GM12878 (cell line): ENCODE measurements at regions not wholly inside any gene's neighbourhood (a gene's known extent, or its start where the extent isn't known, plus 50 kb on each side); places are given as distances from the start of the nearest gene placed in this dataset.

Source experiments
- ATAC-seq: fragments of 200-7000 bp; cut with Tn5 transposase; 3 replicates; pipeline ENCODE4 v1.9.1; 2020; ENCODE audit warnings: mild to moderate bottlenecking, moderate library complexity
- BruUV-seq: library from RNA; stranded (reverse); fragments of 400-500 nt; replicated peaks from 2 replicates; lab custom pipeline; 2021; lab: Mats Ljungman, UMichigan
- CTCF ChIA-PET: fragments of 300-600 bp; sonication (Branson Sonifier 250); formaldehyde crosslinking; extraction: SDS; loops from one replicate; lab custom pipeline; 2021; ENCODE audit warnings: inconsistent platforms; lab: Yijun Ruan, JAX
- POLR2A ChIA-PET: fragments of 350-600 bp; formaldehyde crosslinking; extraction: SDS; loops from one replicate; lab custom pipeline; 2021; ENCODE audit warnings: inconsistent platforms; lab: Charles Lee
- RAD21 ChIA-PET: fragments of 300-600 bp; sonication (Branson Sonifier 250); formaldehyde crosslinking; loops from one replicate; lab custom pipeline; 2023; ENCODE audit warnings: antibody characterized with exemption; ENCODE audit not compliant: unreplicated experiment; lab: Charles Lee
- SMC1A ChIA-PET: fragments of 300-600 bp; sonication (Branson Sonifier 250); formaldehyde crosslinking; loops from one replicate; lab custom pipeline; 2023; ENCODE audit not compliant: unreplicated experiment, uncharacterized antibody; lab: Charles Lee
- DNase-seq: peaks from one replicate; pipeline ENCODE4 v3.0.0-alpha.2; 2011; ENCODE audit warnings: low read depth, low spot score
- FAIRE-seq: peaks from 3 replicates; lab custom pipeline; 2011; peaks lifted over from hg19 to GRCh38; lab: Jason Lieb, UNC
- H2AFZ ChIP-seq: 2 replicates; pipeline ENCODE4 v1.6.0; 2011; ENCODE audit warnings: low read depth, low read length, control low read depth; ENCODE audit not compliant: control insufficient read depth
- H3K27ac ChIP-seq: 2 replicates; pipeline ENCODE4 v1.5.1; 2011; ENCODE audit warnings: control low read depth; ENCODE audit not compliant: control insufficient read depth, insufficient read depth
- H3K27me3 ChIP-seq, 2 experiments: replicated peaks in 1 of 2; 2 replicates each; pipeline versions ENCODE4 v1.6.0 to v1.6.1; 2011; ENCODE audit warnings: low read length in 1 of 2; ENCODE audit not compliant: control insufficient read depth in 2 of 2, insufficient read depth in 2 of 2
- H3K36me3 ChIP-seq, 2 experiments: 2 replicates each; pipeline ENCODE4 v1.5.1; 2011; ENCODE audit warnings: low read length in 1 of 2; ENCODE audit not compliant: control insufficient read depth in 2 of 2, insufficient read depth in 2 of 2
- H3K4me1 ChIP-seq: 2 replicates; pipeline ENCODE4 v1.6.1; 2011; ENCODE audit warnings: mild to moderate bottlenecking, low read length, moderate library complexity, mixed read lengths; ENCODE audit not compliant: control insufficient read depth, insufficient read depth
- H3K4me2 ChIP-seq: 2 replicates; pipeline ENCODE4 v1.6.0; 2011; ENCODE audit warnings: control low read depth; ENCODE audit not compliant: control insufficient read depth, insufficient read depth
- H3K4me3 ChIP-seq: fragments of 200-600 bp; sonication (generic); 2 replicates; pipeline ENCODE4 v1.5.1; 2016
- H3K79me2 ChIP-seq: 2 replicates; pipeline ENCODE4 v1.6.0; 2011; ENCODE audit warnings: low read length; ENCODE audit not compliant: control insufficient read depth, insufficient read depth
- H3K9ac ChIP-seq: 2 replicates; pipeline ENCODE4 v1.8.0; 2011; ENCODE audit warnings: low read length, control low read depth, mixed read lengths; ENCODE audit not compliant: control insufficient read depth, insufficient read depth
- H3K9me3 ChIP-seq: replicated peaks from 3 replicates; pipeline ENCODE4 v1.5.1; 2011; ENCODE audit warnings: mild to moderate bottlenecking, low read length; ENCODE audit not compliant: control insufficient read depth, insufficient read depth
- H4K20me1 ChIP-seq: 2 replicates; pipeline ENCODE4 v1.6.0; 2011; ENCODE audit not compliant: control insufficient read depth, insufficient read depth
- ATF2 ChIP-seq: IDR thresholded peaks from 2 replicates; pipeline ENCODE4 v1.6.1; 2012; ENCODE audit warnings: low read length, inconsistent platforms
- BMI1 ChIP-seq: fragments of 450-650 bp; IDR thresholded peaks from 2 replicates; pipeline ENCODE4 v1.6.1; 2016; ENCODE audit warnings: mild to moderate bottlenecking, moderate library complexity, borderline replicate concordance
- BRCA1 ChIP-seq: IDR thresholded peaks from 2 replicates; pipeline ENCODE4 v1.6.1; 2011; ENCODE audit warnings: low read depth, low read length, improper control_type of control experiment
- DPF2 ChIP-seq: fragments of 450-650 bp; IDR thresholded peaks from 2 replicates; pipeline ENCODE4 v1.6.1; 2017; ENCODE audit warnings: mild to moderate bottlenecking
- EP300 ChIP-seq, 2 experiments: fragments of 150-350 bp in 1 of 2; IDR thresholded peaks; 2 replicates each; pipeline ENCODE4 v1.6.1; 2011 to 2012; ENCODE audit warnings: low read depth in 2 of 2, low read length in 2 of 2, borderline replicate concordance in 1 of 2, improper control_type of control experiment in 1 of 2, inconsistent platforms in 1 of 2; ENCODE audit not compliant: control insufficient read depth in 1 of 2
- FOXK2 ChIP-seq: fragments of 450-650 bp; IDR thresholded peaks from 2 replicates; pipeline ENCODE4 v1.6.1; 2017; ENCODE audit warnings: mild to moderate bottlenecking, moderate library complexity
- HDGF ChIP-seq: fragments of 450-650 bp; IDR thresholded peaks from 2 replicates; pipeline ENCODE4 v1.6.1; 2016; ENCODE audit warnings: antibody characterized with exemption
- IKZF2 ChIP-seq, 2 experiments: fragments of 450-650 bp; IDR thresholded peaks; 2 replicates each; pipeline ENCODE4 v1.6.1; 2017; ENCODE audit warnings: mild to moderate bottlenecking in 2 of 2, moderate library complexity in 2 of 2
- IRF3 ChIP-seq: fragments of 450-650 bp; IDR thresholded peaks from 2 replicates; pipeline ENCODE4 v1.6.1; 2014; ENCODE audit warnings: mild to moderate bottlenecking
- JUND ChIP-seq: IDR thresholded peaks from 2 replicates; pipeline ENCODE4 v1.6.1; 2012; ENCODE audit warnings: low read depth, mild to moderate bottlenecking, low read length, improper control_type of control experiment, moderate library complexity
- MEF2B ChIP-seq: fragments of 450-650 bp; IDR thresholded peaks from 2 replicates; pipeline ENCODE4 v1.6.1; 2018; ENCODE audit warnings: mild to moderate bottlenecking, moderate library complexity; ENCODE audit not compliant: partially characterized antibody, poor library complexity, severe bottlenecking
- MTA3 ChIP-seq: IDR thresholded peaks from 2 replicates; pipeline ENCODE4 v1.6.1; 2012; ENCODE audit warnings: low read length, inconsistent platforms, borderline replicate concordance
- PAX8 ChIP-seq: fragments of 450-650 bp; IDR thresholded peaks from 2 replicates; pipeline ENCODE4 v1.6.1; 2017; ENCODE audit warnings: mild to moderate bottlenecking, moderate library complexity
- PML ChIP-seq: IDR thresholded peaks from 2 replicates; pipeline ENCODE4 v1.6.1; 2012; ENCODE audit warnings: low read length, inconsistent platforms
- RAD51 ChIP-seq: fragments of 450-650 bp; IDR thresholded peaks from 2 replicates; pipeline ENCODE4 v1.6.1; 2016; ENCODE audit warnings: moderate library complexity, mild to moderate bottlenecking, inconsistent platforms
- RB1 ChIP-seq: fragments of 450-650 bp; formaldehyde crosslinking; IDR thresholded peaks from 2 replicates; pipeline ENCODE4 v1.6.1; 2017; ENCODE audit warnings: mild to moderate bottlenecking, borderline replicate concordance
- ZNF217 ChIP-seq: fragments of 450-650 bp; IDR thresholded peaks from 2 replicates; pipeline ENCODE4 v1.6.1; 2017; ENCODE audit warnings: antibody characterized with exemption, mild to moderate bottlenecking
- ZNF384 ChIP-seq: IDR thresholded peaks from 2 replicates; pipeline ENCODE4 v1.6.1; 2012; ENCODE audit warnings: low read depth, mild to moderate bottlenecking, low read length, improper control_type of control experiment, borderline replicate concordance
- WGBS: methylation state at CpG from one replicate; pipeline ENCODE4 v1.1.6; 2016; ENCODE audit warnings: low lambda C conversion rate; ENCODE audit not compliant: insufficient replicate concordance, insufficient coverage; ENCODE audit errors: missing lambda C conversion rate; 5-methylcytosine and 5-hydroxymethylcytosine counted together
- in situ Hi-C: fragments of 300-500 bp; cut with MboI; formaldehyde crosslinking; loops from 9 replicates; pipeline ENCODE4 v1.14.3; 2018; ENCODE audit warnings: mixed read lengths
- intact Hi-C: fragments of 100-400 bp; cut with micrococcal nuclease; formaldehyde crosslinking; loops from one replicate; pipeline ENCODE4 v1.14.2; 2022; ENCODE audit not compliant: unreplicated experiment
- TF ChIP-seq, protein P1 (sequence below): IDR thresholded peaks from 2 replicates; pipeline ENCODE4 v1.6.1; 2011; ENCODE audit warnings: low read depth, low read length, improper control_type of control experiment, borderline replicate concordance
- TF ChIP-seq, protein P2 (sequence below): IDR thresholded peaks from 2 replicates; pipeline ENCODE4 v1.6.1; 2012; ENCODE audit warnings: low read depth, low read length, improper control_type of control experiment

GRCh38 chr21:27424601-27425000 lies 457.7 kb upstream of the ADAMTS5 start (continued):
- TF ChIP-seq BMI1 (no peak), PML (no peak), DPF2 (no peak), HDGF (no peak), JUND (no peak), RAD51 (no peak)
- TF ChIP-seq, protein P1, sequence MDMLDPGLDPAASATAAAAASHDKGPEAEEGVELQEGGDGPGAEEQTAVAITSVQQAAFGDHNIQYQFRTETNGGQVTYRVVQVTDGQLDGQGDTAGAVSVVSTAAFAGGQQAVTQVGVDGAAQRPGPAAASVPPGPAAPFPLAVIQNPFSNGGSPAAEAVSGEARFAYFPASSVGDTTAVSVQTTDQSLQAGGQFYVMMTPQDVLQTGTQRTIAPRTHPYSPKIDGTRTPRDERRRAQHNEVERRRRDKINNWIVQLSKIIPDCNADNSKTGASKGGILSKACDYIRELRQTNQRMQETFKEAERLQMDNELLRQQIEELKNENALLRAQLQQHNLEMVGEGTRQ: no peak
- TF ChIP-seq, all 136 proteins: peak for 0

GRCh38 chr21:27423906-27424595 lies 457.2 kb upstream of the ADAMTS5 start:
- 2% methylated on average over 4 of the region's 4 CpGs for WGBS
- no peaks in the 10 kb centered on the region for H4K20me1 ChIP-seq
- ChIA-PET SMC1A (interaction anchor here (0.6 kb wide), 1 partner anchor 245 kb away, joined by 3 read pairs; no protein-coding TSS in a partner anchor), CTCF (no interaction called here), POLR2A (no interaction called here), RAD21 (no interaction called here)
- H3K4me1 ChIP-seq: no peaks in the 10 kb centered on the region
- no peak for FAIRE-seq
- H3K27me3 ChIP-seq: no peaks in the 10 kb centered on the region
- in situ Hi-C loops: no loop called here
- H3K4me3 ChIP-seq: no peak overlapping the region
- no peaks in the 10 kb centered on the region for H3K9me3 ChIP-seq
- BruUV-seq: no TSS peak
- no peak overlapping the region for H3K4me2 ChIP-seq
- TF ChIP-seq RB1 (no peak), ZNF384 (no peak), IKZF2 (IDR thresholded peaks at IDR 0.05) (no peak), ZNF217 (no peak), MEF2B (no peak), MTA3 (no peak), EP300 (IDR thresholded peaks at IDR 0.05; ENCODE audit: borderline replicate concordance in 1 of 2, control insufficient read depth in 1 of 2, low read depth in 2 of 2, low read length in 2 of 2) (no peak), BRCA1 (no peak), ATF2 (no peak), DPF2 (no peak), FOXK2 (no peak), PAX8 (no peak), IRF3 (no peak)
- TF ChIP-seq, protein P2, sequence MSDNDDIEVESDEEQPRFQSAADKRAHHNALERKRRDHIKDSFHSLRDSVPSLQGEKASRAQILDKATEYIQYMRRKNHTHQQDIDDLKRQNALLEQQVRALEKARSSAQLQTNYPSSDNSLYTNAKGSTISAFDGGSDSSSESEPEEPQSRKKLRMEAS: no peak
- no peaks in the 10 kb centered on the region for H3K36me3 ChIP-seq
- no peak overlapping the region for H3K27ac ChIP-seq
- DNase-seq: no peak
- H3K79me2 ChIP-seq: no peaks in the 10 kb centered on the region
- ATAC-seq: no peak
- H2AFZ ChIP-seq: no peak overlapping the region
- intact Hi-C loops: no loop called here
- H3K9ac ChIP-seq: no peak overlapping the region
